GM12878 (cell line): ENCODE measurements at regions not wholly inside any gene's neighbourhood (a gene's known extent, or its start where the extent isn't known, plus 50 kb on each side); places are given as distances from the start of the nearest gene placed in this dataset.

ENCODE experiments used
- ATAC-seq: fragments of 200-7000 bp; cut with Tn5 transposase; 3 replicates; pipeline ENCODE4 v1.9.1; 2020; ENCODE audit warnings: mild to moderate bottlenecking, moderate library complexity
- BruUV-seq: library from RNA; stranded (reverse); fragments of 400-500 nt; replicated peaks from 2 replicates; lab custom pipeline; 2021; lab: Mats Ljungman, UMichigan
- CTCF ChIA-PET: fragments of 300-600 bp; sonication (Branson Sonifier 250); formaldehyde crosslinking; extraction: SDS; loops from one replicate; lab custom pipeline; 2021; ENCODE audit warnings: inconsistent platforms; lab: Yijun Ruan, JAX
- POLR2A ChIA-PET: fragments of 350-600 bp; formaldehyde crosslinking; extraction: SDS; loops from one replicate; lab custom pipeline; 2021; ENCODE audit warnings: inconsistent platforms; lab: Charles Lee
- RAD21 ChIA-PET: fragments of 300-600 bp; sonication (Branson Sonifier 250); formaldehyde crosslinking; loops from one replicate; lab custom pipeline; 2023; ENCODE audit warnings: antibody characterized with exemption; ENCODE audit not compliant: unreplicated experiment; lab: Charles Lee
- SMC1A ChIA-PET: fragments of 300-600 bp; sonication (Branson Sonifier 250); formaldehyde crosslinking; loops from one replicate; lab custom pipeline; 2023; ENCODE audit not compliant: unreplicated experiment, uncharacterized antibody; lab: Charles Lee
- DNase-seq: peaks from one replicate; pipeline ENCODE4 v3.0.0-alpha.2; 2011; ENCODE audit warnings: low read depth, low spot score
- FAIRE-seq: peaks from 3 replicates; lab custom pipeline; 2011; peaks lifted over from hg19 to GRCh38; lab: Jason Lieb, UNC
- H2AFZ ChIP-seq: 2 replicates; pipeline ENCODE4 v1.6.0; 2011; ENCODE audit warnings: low read depth, low read length, control low read depth; ENCODE audit not compliant: control insufficient read depth
- H3K27ac ChIP-seq: 2 replicates; pipeline ENCODE4 v1.5.1; 2011; ENCODE audit warnings: control low read depth; ENCODE audit not compliant: control insufficient read depth, insufficient read depth
- H3K27me3 ChIP-seq, 2 experiments: replicated peaks in 1 of 2; 2 replicates each; pipeline versions ENCODE4 v1.6.0 to v1.6.1; 2011; ENCODE audit warnings: low read length in 1 of 2; ENCODE audit not compliant: control insufficient read depth in 2 of 2, insufficient read depth in 2 of 2
- H3K36me3 ChIP-seq, 2 experiments: 2 replicates each; pipeline ENCODE4 v1.5.1; 2011; ENCODE audit warnings: low read length in 1 of 2; ENCODE audit not compliant: control insufficient read depth in 2 of 2, insufficient read depth in 2 of 2
- H3K4me1 ChIP-seq: 2 replicates; pipeline ENCODE4 v1.6.1; 2011; ENCODE audit warnings: mild to moderate bottlenecking, low read length, moderate library complexity, mixed read lengths; ENCODE audit not compliant: control insufficient read depth, insufficient read depth
- H3K4me2 ChIP-seq: 2 replicates; pipeline ENCODE4 v1.6.0; 2011; ENCODE audit warnings: control low read depth; ENCODE audit not compliant: control insufficient read depth, insufficient read depth
- H3K4me3 ChIP-seq: fragments of 200-600 bp; sonication (generic); 2 replicates; pipeline ENCODE4 v1.5.1; 2016
- H3K79me2 ChIP-seq: 2 replicates; pipeline ENCODE4 v1.6.0; 2011; ENCODE audit warnings: low read length; ENCODE audit not compliant: control insufficient read depth, insufficient read depth
- H3K9ac ChIP-seq: 2 replicates; pipeline ENCODE4 v1.8.0; 2011; ENCODE audit warnings: low read length, control low read depth, mixed read lengths; ENCODE audit not compliant: control insufficient read depth, insufficient read depth
- H3K9me3 ChIP-seq: replicated peaks from 3 replicates; pipeline ENCODE4 v1.5.1; 2011; ENCODE audit warnings: mild to moderate bottlenecking, low read length; ENCODE audit not compliant: control insufficient read depth, insufficient read depth
- H4K20me1 ChIP-seq: 2 replicates; pipeline ENCODE4 v1.6.0; 2011; ENCODE audit not compliant: control insufficient read depth, insufficient read depth
- ATF2 ChIP-seq: IDR thresholded peaks from 2 replicates; pipeline ENCODE4 v1.6.1; 2012; ENCODE audit warnings: low read length, inconsistent platforms
- CHD1 ChIP-seq: IDR thresholded peaks from 2 replicates; pipeline ENCODE4 v1.6.1; 2012; ENCODE audit warnings: low read depth, low read length, improper control_type of control experiment
- CHD2 ChIP-seq: IDR thresholded peaks from 2 replicates; pipeline ENCODE4 v1.6.1; 2011; ENCODE audit warnings: low read depth, low read length, improper control_type of control experiment, borderline replicate concordance
- DPF2 ChIP-seq: fragments of 450-650 bp; IDR thresholded peaks from 2 replicates; pipeline ENCODE4 v1.6.1; 2017; ENCODE audit warnings: mild to moderate bottlenecking
- ETV6 ChIP-seq, 2 experiments: fragments of 450-650 bp in 1 of 2; IDR thresholded peaks in 1 of 2; conservative IDR thresholded peaks in 1 of 2; 2 replicates each; pipeline ENCODE4 v1.6.1; 2014; ENCODE audit warnings: antibody characterized with exemption in 1 of 2, borderline replicate concordance in 1 of 2, low read depth in 1 of 2, mild to moderate bottlenecking in 1 of 2, moderate library complexity in 1 of 2
- RAD51 ChIP-seq: fragments of 450-650 bp; IDR thresholded peaks from 2 replicates; pipeline ENCODE4 v1.6.1; 2016; ENCODE audit warnings: moderate library complexity, mild to moderate bottlenecking, inconsistent platforms
- TCF3 ChIP-seq: IDR thresholded peaks from 2 replicates; pipeline ENCODE4 v1.6.1; 2012; ENCODE audit warnings: low read depth, mild to moderate bottlenecking, low read length, borderline replicate concordance; ENCODE audit not compliant: insufficient read depth
- WGBS: methylation state at CpG from one replicate; pipeline ENCODE4 v1.1.6; 2016; ENCODE audit warnings: low lambda C conversion rate; ENCODE audit not compliant: insufficient replicate concordance, insufficient coverage; ENCODE audit errors: missing lambda C conversion rate; 5-methylcytosine and 5-hydroxymethylcytosine counted together
- in situ Hi-C: fragments of 300-500 bp; cut with MboI; formaldehyde crosslinking; loops from 9 replicates; pipeline ENCODE4 v1.14.3; 2018; ENCODE audit warnings: mixed read lengths
- intact Hi-C: fragments of 100-400 bp; cut with micrococcal nuclease; formaldehyde crosslinking; loops from one replicate; pipeline ENCODE4 v1.14.2; 2022; ENCODE audit not compliant: unreplicated experiment

- Histone ChIP-seq H3K79me2 (no peaks in the 10 kb centered on the region), H3K9ac (no peak overlapping the region), H2AFZ (no peak overlapping the region), H3K36me3 (no peaks in the 10 kb centered on the region), H3K4me2 (no peak overlapping the region), H3K4me3 (no peak overlapping the region), H3K4me1 (no peaks in the 10 kb centered on the region), H3K27ac (no peak overlapping the region), H3K27me3 (no peaks in the 10 kb centered on the region; a peak in 2 of 4 replicates), H3K9me3 (no peaks in the 10 kb centered on the region), H4K20me1 (0 out of 2 replicates have a peak, but pooled peaks cover 2% of the 10 kb centered on the region)
- ATAC-seq (no peak), DNase-seq (no peak), FAIRE-seq (no peak)
- ChIA-PET SMC1A (no interaction called here), POLR2A (no interaction called here), RAD21 (interaction anchor here (1.3 kb wide), 1 partner anchor 35 kb away, joined by 3 read pairs; no protein-coding TSS in a partner anchor), CTCF (interaction anchor here (1.2 kb wide), 1 partner anchor 34 kb away, joined by 3 read pairs; no protein-coding TSS in a partner anchor)
- WGBS = 56% methylated on average over 18 of the region's 24 CpGs
- in situ Hi-C loops = no loop called here
- no TSS peak for BruUV-seq
- TF ChIP-seq ETV6 (conservative IDR thresholded peaks at IDR 0.05 in 1 of 2, IDR thresholded peaks at IDR 0.05 in 1 of 2; ENCODE audit: borderline replicate concordance in 1 of 2, low read depth in 1 of 2) (no peak), DPF2 (no peak), TCF3 (no peak), CHD1 (no peak), RAD51 (no peak), ATF2 (no peak), CHD2 (no peak)
- intact Hi-C loops = loop anchor here (10.0 kb wide), 1 partner anchor 224 kb away; the partner anchor contains the start of gene CIBAR2
Observed at GRCh38 chr16:85338989-85339685, 226.9 kb upstream of the CIBAR2 start.
